OCI-LY1 (cell line): ENCODE measurements at regions not wholly inside any gene's neighbourhood (a gene's known extent, or its start where the extent isn't known, plus 50 kb on each side); places are given as distances from the start of the nearest gene placed in this dataset.

Experiments used
- H2AFZ ChIP-seq: fragments of 200-600 bp; sonication (generic), shearing (Covaris generic); 2 replicates; pipeline ENCODE4 v1.6.0; 2014; ENCODE audit warnings: antibody characterized with exemption, mild to moderate bottlenecking, low read length
- H3F3A ChIP-seq: fragments of 200-600 bp; sonication (generic), shearing (Covaris generic); 2 replicates; pipeline ENCODE4 v1.6.0; 2014; ENCODE audit warnings: mild to moderate bottlenecking, antibody characterized with exemption, low read length, moderate library complexity; ENCODE audit not compliant: insufficient read depth
- H3K27ac ChIP-seq: fragments of 200-600 bp; sonication (generic); 2 replicates; pipeline ENCODE4 v1.5.1; 2014; ENCODE audit warnings: low read length, mixed run types, mild to moderate bottlenecking, low read depth; ENCODE audit not compliant: poor library complexity, severe bottlenecking
- H3K27me3 ChIP-seq: fragments of 200-600 bp; sonication (generic); 2 replicates; pipeline ENCODE4 v1.6.0; 2014; ENCODE audit warnings: antibody characterized with exemption, mild to moderate bottlenecking, low read length, moderate library complexity; ENCODE audit not compliant: insufficient read depth
- H3K36me3 ChIP-seq: fragments of 200-600 bp; sonication (generic); 2 replicates; pipeline ENCODE4 v1.6.1; 2014; ENCODE audit warnings: mild to moderate bottlenecking, antibody characterized with exemption, low read length, moderate library complexity, mixed read lengths; ENCODE audit not compliant: insufficient read depth
- H3K4me1 ChIP-seq: fragments of 200-600 bp; sonication (generic); 2 replicates; pipeline ENCODE4 v1.5.1; 2014; ENCODE audit warnings: mild to moderate bottlenecking, low read length, moderate library complexity; ENCODE audit not compliant: insufficient read depth, severe bottlenecking
- H3K4me2 ChIP-seq: fragments of 200-600 bp; sonication (generic), shearing (Covaris generic); 2 replicates; pipeline ENCODE4 v1.6.1; 2014; ENCODE audit warnings: low read length
- H3K4me3 ChIP-seq: fragments of 200-600 bp; sonication (generic); 2 replicates; pipeline ENCODE4 v1.5.1; 2014; ENCODE audit warnings: low read length, low read depth, mild to moderate bottlenecking, mixed read lengths; ENCODE audit not compliant: poor library complexity, severe bottlenecking
- H3K79me2 ChIP-seq: fragments of 200-600 bp; shearing (Covaris generic); 2 replicates; pipeline ENCODE4 v1.6.1; 2016; ENCODE audit warnings: mixed run types, low read length, mixed read lengths; ENCODE audit not compliant: insufficient read depth
- H3K9ac ChIP-seq: fragments of 200-600 bp; sonication (generic), shearing (Covaris generic); 2 replicates; pipeline ENCODE4 v1.6.1; 2014; ENCODE audit warnings: mild to moderate bottlenecking, low read length, mixed read lengths
- H3K9me2 ChIP-seq: fragments of 200-600 bp; sonication (generic), shearing (Covaris generic); 2 replicates; pipeline ENCODE4 v1.6.1; 2014; ENCODE audit warnings: low read depth, mild to moderate bottlenecking, low read length, mixed read lengths
- H3K9me3 ChIP-seq: fragments of 200-600 bp; shearing (Covaris generic); 2 replicates; pipeline ENCODE4 v1.6.1; 2014; ENCODE audit warnings: low read length, mixed read lengths
- H4K20me1 ChIP-seq: fragments of 200-600 bp; sonication (generic), shearing (Covaris generic); 2 replicates; pipeline ENCODE4 v1.6.0; 2016; ENCODE audit warnings: mild to moderate bottlenecking, low read length; ENCODE audit not compliant: insufficient read depth
- EZH2 ChIP-seq: fragments of 200-600 bp; sonication (generic), shearing (Covaris generic); IDR thresholded peaks from 2 replicates; pipeline ENCODE4 v1.8.0; 2017; ENCODE audit warnings: borderline replicate concordance, mixed run types, mild to moderate bottlenecking, antibody characterized with exemption, low read length, moderate library complexity, mixed read lengths
- TF ChIP-seq, protein P1 (sequence below): fragments of 200-600 bp; sonication (generic), shearing (Covaris generic); IDR thresholded peaks from 2 replicates; pipeline ENCODE4 v1.5.1; 2017; ENCODE audit warnings: mild to moderate bottlenecking, antibody characterized with exemption, low read length, moderate library complexity, mixed read lengths

DNA sequence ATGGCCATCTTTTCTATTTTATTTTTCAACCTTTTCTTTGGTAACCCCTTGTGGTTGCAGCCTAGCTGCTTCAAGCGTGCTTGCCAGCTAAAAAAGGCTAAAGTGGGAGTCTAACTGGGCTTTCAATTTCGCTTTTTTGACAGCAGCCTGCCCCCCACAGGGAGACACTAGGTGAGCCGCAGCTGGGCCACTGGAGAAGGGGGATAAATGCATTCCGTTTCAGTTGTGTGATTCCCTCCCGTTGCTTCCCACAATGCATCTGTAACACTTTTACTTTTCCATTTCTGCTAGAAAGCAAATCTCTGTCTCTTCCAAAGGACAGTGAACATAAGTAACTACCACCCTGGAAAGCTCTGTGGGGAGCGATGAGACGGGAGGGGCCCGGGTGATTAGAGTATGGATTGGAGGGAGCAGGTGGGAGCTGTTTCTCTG lies 86.3 kb upstream of the RAPGEF2 start:
- Histone ChIP-seq H3K4me3 (no peak overlapping the region), H3K36me3 (no peaks in the 10 kb centered on the region), H3F3A (no peaks in the 10 kb centered on the region), H4K20me1 (no peaks in the 10 kb centered on the region), H3K4me1 (no peaks in the 10 kb centered on the region), H3K27me3 (no peaks in the 10 kb centered on the region), H3K4me2 (no peak overlapping the region), H3K27ac (no peak overlapping the region), H3K9me2 (no peaks in the 10 kb centered on the region), H3K9me3 (no peaks in the 10 kb centered on the region), H3K9ac (no peak overlapping the region), H2AFZ (no peak overlapping the region), H3K79me2 (no peaks in the 10 kb centered on the region)
- TF ChIP-seq, protein P1, sequence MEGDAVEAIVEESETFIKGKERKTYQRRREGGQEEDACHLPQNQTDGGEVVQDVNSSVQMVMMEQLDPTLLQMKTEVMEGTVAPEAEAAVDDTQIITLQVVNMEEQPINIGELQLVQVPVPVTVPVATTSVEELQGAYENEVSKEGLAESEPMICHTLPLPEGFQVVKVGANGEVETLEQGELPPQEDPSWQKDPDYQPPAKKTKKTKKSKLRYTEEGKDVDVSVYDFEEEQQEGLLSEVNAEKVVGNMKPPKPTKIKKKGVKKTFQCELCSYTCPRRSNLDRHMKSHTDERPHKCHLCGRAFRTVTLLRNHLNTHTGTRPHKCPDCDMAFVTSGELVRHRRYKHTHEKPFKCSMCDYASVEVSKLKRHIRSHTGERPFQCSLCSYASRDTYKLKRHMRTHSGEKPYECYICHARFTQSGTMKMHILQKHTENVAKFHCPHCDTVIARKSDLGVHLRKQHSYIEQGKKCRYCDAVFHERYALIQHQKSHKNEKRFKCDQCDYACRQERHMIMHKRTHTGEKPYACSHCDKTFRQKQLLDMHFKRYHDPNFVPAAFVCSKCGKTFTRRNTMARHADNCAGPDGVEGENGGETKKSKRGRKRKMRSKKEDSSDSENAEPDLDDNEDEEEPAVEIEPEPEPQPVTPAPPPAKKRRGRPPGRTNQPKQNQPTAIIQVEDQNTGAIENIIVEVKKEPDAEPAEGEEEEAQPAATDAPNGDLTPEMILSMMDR = peak; percentile 24; the same call in 1 of the 2 replicates
- no peak for TF ChIP-seq EZH2

DNA sequence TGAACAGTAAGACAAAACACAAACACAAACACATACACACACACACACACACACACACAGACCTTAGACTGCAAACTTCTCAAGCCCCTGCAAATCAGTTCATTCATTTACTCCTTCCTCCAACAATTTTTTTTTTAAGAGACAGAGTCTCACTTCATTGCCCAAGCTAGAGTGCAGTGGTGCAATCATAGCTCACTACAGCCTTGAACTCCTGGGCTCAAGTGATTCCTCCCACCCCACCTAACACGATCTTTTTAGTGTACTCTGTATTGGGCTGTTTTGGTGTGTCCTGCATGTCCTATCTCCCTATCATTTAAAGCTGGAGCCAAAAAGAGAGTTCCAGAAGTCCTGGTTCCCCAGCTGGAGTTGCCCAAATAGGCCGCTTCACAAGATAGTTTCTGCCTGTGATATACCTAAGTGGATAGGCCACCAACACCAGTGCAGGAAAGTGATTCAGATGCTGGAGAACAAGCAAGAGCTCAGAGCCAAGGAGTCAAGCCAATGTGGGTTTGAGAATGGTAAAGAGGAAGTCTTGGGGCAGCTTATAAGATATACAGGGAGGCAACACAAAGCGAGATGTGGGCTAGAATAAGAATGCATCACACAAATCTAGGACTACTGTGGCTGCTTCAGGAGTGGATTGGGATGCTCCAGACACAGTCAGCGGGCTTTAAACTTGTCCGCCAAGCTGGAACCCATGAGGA lies 85.4 kb upstream of the RAPGEF2 start:
- Histone ChIP-seq H4K20me1 (no peaks in the 10 kb centered on the region), H3K27me3 (no peaks in the 10 kb centered on the region), H3K4me3 (no peak overlapping the region), H3K4me2 (no peak overlapping the region), H3K27ac (no peak overlapping the region), H3K9ac (no peak overlapping the region), H3K4me1 (no peaks in the 10 kb centered on the region), H3K9me2 (no peaks in the 10 kb centered on the region), H3K9me3 (no peaks in the 10 kb centered on the region), H3F3A (no peaks in the 10 kb centered on the region), H3K36me3 (no peaks in the 10 kb centered on the region), H2AFZ (no peak overlapping the region), H3K79me2 (no peaks in the 10 kb centered on the region)
- no peak for TF ChIP-seq EZH2
- TF ChIP-seq, protein P1 = no peak

DNA sequence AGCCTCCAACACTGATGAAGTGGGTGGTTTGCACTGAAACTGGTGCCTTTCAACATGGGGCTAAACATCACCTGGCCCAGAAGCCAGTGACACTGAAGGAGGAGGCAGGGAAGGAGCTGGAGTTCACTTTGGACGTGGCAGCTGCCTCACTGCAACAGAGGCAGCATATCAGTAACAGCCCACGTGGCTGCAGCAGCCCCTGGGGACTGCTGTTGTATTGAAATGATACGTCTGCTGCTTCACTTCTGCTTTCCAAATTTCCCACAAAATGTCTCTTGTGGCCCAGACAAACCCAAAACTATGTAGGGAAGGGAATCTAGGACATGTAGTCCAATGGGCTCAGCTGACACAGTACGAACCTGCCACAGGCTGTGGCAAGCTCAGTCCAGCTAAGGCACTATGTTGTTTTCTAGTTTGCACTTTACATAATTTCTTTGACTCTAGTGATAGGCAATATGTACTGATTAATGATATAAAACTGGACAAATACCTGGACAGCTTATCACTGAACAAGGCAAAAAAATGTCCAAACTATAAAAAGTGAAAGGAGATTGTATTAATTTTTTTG lies 84.7 kb upstream of the RAPGEF2 start:
- no peaks in the 10 kb centered on the region for H3K4me1 ChIP-seq
- H3K9me3 ChIP-seq = no peaks in the 10 kb centered on the region
- H3K4me2 ChIP-seq = no peak overlapping the region
- H2AFZ ChIP-seq = no peak overlapping the region
- H3K9ac ChIP-seq = no peak overlapping the region
- no peaks in the 10 kb centered on the region for H3F3A ChIP-seq
- H3K79me2 ChIP-seq = no peaks in the 10 kb centered on the region
- no peaks in the 10 kb centered on the region for H3K36me3 ChIP-seq
- H3K4me3 ChIP-seq = no peak overlapping the region
- no peaks in the 10 kb centered on the region for H3K27me3 ChIP-seq
- H4K20me1 ChIP-seq = no peaks in the 10 kb centered on the region
- H3K9me2 ChIP-seq = no peaks in the 10 kb centered on the region
- H3K27ac ChIP-seq = no peak overlapping the region
- no peak for TF ChIP-seq EZH2
- TF ChIP-seq, protein P1 = no peak
